IgD-negative memory B cell (primary cell): ENCODE measurements at regions not wholly inside any gene's neighbourhood (a gene's known extent, or its start where the extent isn't known, plus 50 kb on each side); places are given as distances from the start of the nearest gene placed in this dataset.

ENCODE experiments used
- H3K27ac Mint-ChIP-seq, 3 donors: one replicate each; pipeline ENCODE4 v1.8.0; 2020 to 2022; ENCODE audit warnings: mild to moderate bottlenecking in 3 of 3, mixed read lengths in 3 of 3, moderate library complexity in 1 of 3
- H3K27me3 Mint-ChIP-seq: one replicate; pipeline ENCODE4 v1.8.0; 2021; ENCODE audit warnings: mixed read lengths
- H3K36me3 Mint-ChIP-seq: one replicate; pipeline ENCODE4 v1.8.0; 2020; ENCODE audit warnings: mild to moderate bottlenecking, mixed read lengths
- H3K4me1 Mint-ChIP-seq, 3 donors: one replicate each; pipeline ENCODE4 v1.8.0; 2020 to 2022; ENCODE audit warnings: mixed read lengths in 3 of 3, mild to moderate bottlenecking in 1 of 3
- H3K4me3 Mint-ChIP-seq, 4 donors: one replicate each; pipeline ENCODE4 v1.8.0; 2020 to 2022; ENCODE audit warnings: mild to moderate bottlenecking in 4 of 4, mixed read lengths in 4 of 4, moderate library complexity in 3 of 4
- H3K9me3 Mint-ChIP-seq, 3 donors: one replicate each; pipeline ENCODE4 v1.8.0; 2020 to 2021; ENCODE audit warnings: mixed read lengths in 3 of 3, mild to moderate bottlenecking in 1 of 3

DNA sequence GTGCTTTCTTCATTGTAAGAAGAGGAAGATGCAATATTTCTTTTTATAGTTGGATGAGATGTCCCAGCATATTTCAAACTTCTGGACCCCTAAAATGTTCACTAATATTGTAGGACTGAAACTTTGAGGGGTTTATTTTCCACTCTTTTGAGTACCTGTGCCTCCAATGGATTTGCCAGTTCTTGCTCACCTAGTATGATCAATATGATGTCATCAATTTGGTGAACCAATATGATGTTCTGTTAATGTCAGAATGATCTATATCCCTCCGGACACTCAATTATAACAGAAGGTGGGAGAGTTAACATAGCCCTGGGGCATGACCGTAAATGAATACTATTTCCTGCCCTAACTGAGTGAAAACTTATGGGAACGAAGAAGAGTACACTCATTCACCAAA lies 178.3 kb downstream of the CBLN1 start:
- no peak overlapping the region for H3K27ac Mint-ChIP-seq
- peaks cover 2% of the 10 kb centered on the region for H3K36me3 Mint-ChIP-seq
- no peaks in the 10 kb centered on the region for H3K27me3 Mint-ChIP-seq
- no peaks in the 10 kb centered on the region for H3K4me1 Mint-ChIP-seq
- peaks cover 0 to 22% (median 0%) of the 10 kb centered on the region in 3 donors for H3K9me3 Mint-ChIP-seq
- no peak overlapping the region for H3K4me3 Mint-ChIP-seq

- Mint-ChIP-seq H3K36me3 (peaks cover 2% of the 10 kb centered on the region), H3K27ac (no peak overlapping the region), H3K4me1 (no peaks in the 10 kb centered on the region), H3K4me3 (no peak overlapping the region), H3K9me3 (peaks cover 0 to 22% (median 0%) of the 10 kb centered on the region in 3 donors), H3K27me3 (no peaks in the 10 kb centered on the region)
Measured at GRCh38 chr16:49101997-49102396, 179.6 kb downstream of the CBLN1 start.

DNA sequence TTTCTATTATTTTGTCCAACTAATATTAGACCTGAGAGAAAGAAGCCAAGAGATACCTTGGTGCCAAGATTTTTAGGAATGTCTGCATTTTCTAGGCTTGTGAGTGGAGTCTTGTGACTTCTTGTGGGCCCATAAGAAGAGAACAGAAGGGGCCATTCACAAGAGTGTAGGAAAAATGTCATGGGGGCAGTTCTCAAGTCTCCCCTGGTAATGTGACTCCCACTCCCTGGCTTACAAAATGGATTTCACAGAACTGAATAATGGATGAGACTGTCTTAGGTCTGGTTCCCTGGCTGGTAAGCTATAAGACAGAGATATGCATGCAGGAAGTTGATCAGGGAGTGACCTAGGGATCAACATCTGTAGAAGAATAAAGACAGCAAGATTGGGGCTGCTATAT lies 181.3 kb downstream of the CBLN1 start:
- Mint-ChIP-seq H3K27ac (no peak overlapping the region), H3K4me3 (no peak overlapping the region), H3K9me3 (peaks cover 2 to 22% (median 2%) of the 10 kb centered on the region in 3 donors), H3K36me3 (peaks cover 2% of the 10 kb centered on the region), H3K27me3 (no peaks in the 10 kb centered on the region), H3K4me1 (no peaks in the 10 kb centered on the region)

- no peaks in the 10 kb centered on the region for H3K4me1 Mint-ChIP-seq
- H3K4me3 Mint-ChIP-seq, result no peak overlapping the region
- peaks cover 2 to 17% (median 3%) of the 10 kb centered on the region in 3 donors for H3K9me3 Mint-ChIP-seq
- H3K27ac Mint-ChIP-seq, result no peak overlapping the region
- peaks cover 2% of the 10 kb centered on the region for H3K36me3 Mint-ChIP-seq
- no peaks in the 10 kb centered on the region for H3K27me3 Mint-ChIP-seq
Measured at GRCh38 chr16:49097964-49098363, 183.7 kb downstream of the CBLN1 start.

DNA sequence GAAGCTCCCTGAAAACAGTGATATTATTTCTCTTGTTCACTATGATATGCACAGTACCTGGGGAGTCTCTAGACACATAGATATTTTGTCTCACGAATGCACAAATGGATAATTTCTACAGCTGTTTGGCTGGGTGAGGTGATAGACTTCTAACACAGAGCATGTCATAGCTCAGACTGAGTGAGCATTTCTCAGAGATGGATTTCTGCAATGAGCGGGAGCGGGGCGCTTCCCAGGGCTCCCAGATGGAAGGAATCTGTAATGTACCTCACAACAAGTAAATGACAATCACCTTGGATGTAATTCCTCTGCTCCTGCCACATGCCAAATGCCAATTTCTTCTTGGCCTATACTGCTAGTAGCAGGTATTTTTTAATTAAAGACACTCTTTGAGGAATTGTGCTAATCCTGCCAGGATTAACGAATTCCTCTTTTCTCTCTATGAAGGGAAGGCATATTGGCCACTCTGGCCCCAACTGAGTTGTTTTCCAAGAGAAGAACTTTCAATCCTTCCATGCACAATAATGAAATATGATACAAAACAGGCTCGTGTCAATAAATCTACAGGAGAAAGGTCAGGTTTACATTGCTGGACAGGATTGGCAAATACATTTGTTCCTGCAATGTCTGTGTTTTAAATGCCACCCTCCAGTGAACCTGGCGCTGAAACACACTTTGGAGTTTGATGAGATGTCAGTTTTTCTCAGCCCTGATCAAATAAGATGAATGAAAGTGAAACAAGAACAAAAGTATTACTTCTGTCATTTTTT lies 185.3 kb downstream of the CBLN1 start:
- no peak overlapping the region for H3K4me3 Mint-ChIP-seq

GRCh38 chr16:49095539-49095938 lies 186.1 kb downstream of the CBLN1 start:
- no peaks in the 10 kb centered on the region for H3K4me1 Mint-ChIP-seq
- peak overlapping the region in 1 of 4 donors; percentile 6 for H3K4me3 Mint-ChIP-seq
- peaks cover 2% of the 10 kb centered on the region for H3K36me3 Mint-ChIP-seq
- no peak overlapping the region for H3K27ac Mint-ChIP-seq
- H3K27me3 Mint-ChIP-seq, result no peaks in the 10 kb centered on the region
- H3K9me3 Mint-ChIP-seq, result peaks cover 2 to 5% (median 3%) of the 10 kb centered on the region in 3 donors

More for the DNA sequence above, 185.3 kb downstream of the CBLN1 start:
- H3K27ac Mint-ChIP-seq, result no peak overlapping the region
- no peaks in the 10 kb centered on the region for H3K4me1 Mint-ChIP-seq
- H3K9me3 Mint-ChIP-seq, result peaks cover 2 to 13% (median 3%) of the 10 kb centered on the region in 3 donors
- peaks cover 2% of the 10 kb centered on the region for H3K36me3 Mint-ChIP-seq
- no peaks in the 10 kb centered on the region for H3K27me3 Mint-ChIP-seq

DNA sequence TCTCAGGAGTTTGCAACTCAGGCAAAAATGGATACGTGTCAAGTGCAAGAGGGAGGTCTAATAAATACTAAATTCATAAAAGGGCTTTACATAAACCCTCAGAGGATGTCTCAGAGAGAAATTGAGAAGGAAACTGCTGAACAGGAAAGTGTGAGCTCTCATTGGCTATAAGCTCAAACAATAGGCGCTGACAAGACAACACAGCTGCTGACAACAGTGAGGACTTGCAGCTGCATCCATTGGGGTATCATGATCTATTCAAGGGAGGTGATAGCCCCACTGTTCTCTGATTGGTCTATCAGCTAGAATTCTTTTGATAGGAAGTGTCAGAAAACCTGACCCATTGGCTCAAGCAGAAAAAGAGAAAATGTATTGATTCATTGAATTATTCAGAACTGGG lies 187.2 kb downstream of the CBLN1 start:
- Mint-ChIP-seq H3K27me3 (no peaks in the 10 kb centered on the region), H3K4me3 (no peak overlapping the region), H3K4me1 (no peaks in the 10 kb centered on the region), H3K9me3 (peaks cover 2 to 3% (median 2%) of the 10 kb centered on the region in 3 donors), H3K36me3 (peaks cover 2% of the 10 kb centered on the region), H3K27ac (no peak overlapping the region)

DNA sequence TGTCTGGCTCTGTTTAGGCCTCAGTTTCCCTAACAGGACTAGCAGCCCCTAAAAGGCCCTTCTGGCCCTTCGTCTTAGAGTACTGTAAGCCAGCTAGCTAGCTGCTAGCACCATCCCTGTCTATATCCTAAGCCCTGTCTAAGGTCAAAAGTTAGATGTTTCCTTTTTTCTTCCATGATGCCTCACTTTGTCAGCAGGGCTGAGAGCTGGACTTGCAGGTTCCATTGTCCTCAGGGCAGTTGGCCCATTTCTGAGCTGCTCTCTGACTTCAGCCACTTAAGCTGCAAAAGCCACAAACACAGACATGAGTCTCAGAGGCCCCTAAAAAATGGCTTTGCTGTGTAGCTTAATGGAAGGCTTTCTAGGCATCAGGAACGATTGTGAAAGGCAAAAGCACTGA lies 187.7 kb downstream of the CBLN1 start:
- Mint-ChIP-seq H3K27ac (no peak overlapping the region), H3K9me3 (peaks cover 0 to 3% (median 2%) of the 10 kb centered on the region in 3 donors), H3K27me3 (no peaks in the 10 kb centered on the region), H3K36me3 (peaks cover 2% of the 10 kb centered on the region), H3K4me3 (no peak overlapping the region), H3K4me1 (no peaks in the 10 kb centered on the region)

DNA sequence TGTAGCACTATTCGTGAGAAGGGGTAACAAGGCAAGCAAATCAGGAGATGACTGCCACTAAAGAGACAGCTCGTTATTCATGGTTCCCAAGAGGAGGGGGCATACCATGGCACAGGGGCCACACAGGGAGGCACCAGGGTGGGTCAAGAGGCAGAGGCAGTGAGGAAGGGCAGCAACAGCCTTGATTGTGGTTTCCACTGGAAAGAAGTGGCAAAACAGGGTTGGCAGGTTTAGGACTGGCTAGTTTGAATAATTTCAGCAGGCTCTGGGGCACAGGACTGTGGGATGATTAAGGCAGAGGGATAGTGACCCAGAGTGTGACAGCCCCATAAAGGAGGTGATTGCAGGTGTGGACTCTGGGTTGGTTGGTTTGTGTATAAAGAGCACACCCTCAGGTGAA lies 188.9 kb downstream of the CBLN1 start:
- Mint-ChIP-seq H3K4me3 (no peak overlapping the region), H3K9me3 (peaks cover 0 to 3% (median 2%) of the 10 kb centered on the region in 3 donors), H3K36me3 (no peaks in the 10 kb centered on the region), H3K4me1 (no peaks in the 10 kb centered on the region), H3K27ac (no peak overlapping the region), H3K27me3 (no peaks in the 10 kb centered on the region)

DNA sequence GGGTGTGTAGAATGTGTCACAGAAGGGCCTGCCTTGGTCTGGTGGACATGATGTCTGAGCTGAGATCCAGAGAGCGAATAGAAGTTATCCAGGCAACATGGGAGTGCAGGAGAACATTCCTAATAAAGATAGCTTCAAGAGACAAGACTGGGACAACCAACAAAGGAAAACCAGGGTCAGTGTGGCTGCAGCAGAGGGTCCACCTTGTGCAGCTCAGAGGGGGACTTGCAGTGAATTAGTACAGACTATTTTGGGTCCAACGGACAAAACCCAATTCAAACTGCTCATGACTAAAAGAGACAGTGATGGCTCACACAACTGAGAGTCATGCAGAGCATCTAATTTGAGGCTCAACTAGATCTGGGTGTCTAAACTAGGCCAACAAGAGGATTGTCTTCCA lies 192.1 kb downstream of the CBLN1 start:
- Mint-ChIP-seq H3K27me3 (no peaks in the 10 kb centered on the region), H3K27ac (no peak overlapping the region), H3K36me3 (no peaks in the 10 kb centered on the region), H3K4me1 (no peaks in the 10 kb centered on the region), H3K9me3 (peaks cover 0 to 8% (median 5%) of the 10 kb centered on the region in 3 donors), H3K4me3 (no peak overlapping the region)

GRCh38 chr16:49089039-49089438 lies 192.6 kb downstream of the CBLN1 start:
- Mint-ChIP-seq H3K27me3 (no peaks in the 10 kb centered on the region), H3K27ac (no peak overlapping the region), H3K36me3 (no peaks in the 10 kb centered on the region), H3K4me1 (no peaks in the 10 kb centered on the region), H3K9me3 (peaks cover 0 to 13% (median 7%) of the 10 kb centered on the region in 3 donors), H3K4me3 (no peak overlapping the region)

GRCh38 chr16:49085686-49086085 lies 196.0 kb downstream of the CBLN1 start:
- H3K27me3 Mint-ChIP-seq, result peaks cover 1% of the 10 kb centered on the region
- no peaks in the 10 kb centered on the region for H3K36me3 Mint-ChIP-seq
- no peak overlapping the region for H3K4me3 Mint-ChIP-seq
- no peaks in the 10 kb centered on the region for H3K4me1 Mint-ChIP-seq
- no peak overlapping the region for H3K27ac Mint-ChIP-seq
- peaks cover 4 to 14% (median 9%) of the 10 kb centered on the region in 3 donors for H3K9me3 Mint-ChIP-seq

GRCh38 chr16:49084628-49085390 lies 196.8 kb downstream of the CBLN1 start:
- no peak overlapping the region for H3K4me3 Mint-ChIP-seq
- H3K27ac Mint-ChIP-seq, result no peak overlapping the region
- H3K27me3 Mint-ChIP-seq, result peaks cover 1% of the 10 kb centered on the region
- no peaks in the 10 kb centered on the region for H3K4me1 Mint-ChIP-seq
- H3K9me3 Mint-ChIP-seq, result peaks cover 4 to 19% (median 9%) of the 10 kb centered on the region in 3 donors
- no peaks in the 10 kb centered on the region for H3K36me3 Mint-ChIP-seq

GRCh38 chr16:49081554-49081953 lies 200.1 kb downstream of the CBLN1 start:
- Mint-ChIP-seq H3K36me3 (no peaks in the 10 kb centered on the region), H3K4me3 (peak overlapping the region in 1 of 4 donors; percentile 9), H3K27ac (no peak overlapping the region), H3K9me3 (peaks cover 9 to 25% (median 11%) of the 10 kb centered on the region in 3 donors), H3K27me3 (peaks cover 1% of the 10 kb centered on the region), H3K4me1 (no peaks in the 10 kb centered on the region)

GRCh38 chr16:49081086-49081485 lies 200.6 kb downstream of the CBLN1 start:
- H3K36me3 Mint-ChIP-seq, result no peaks in the 10 kb centered on the region
- no peak overlapping the region for H3K4me3 Mint-ChIP-seq
- H3K27ac Mint-ChIP-seq, result no peak overlapping the region
- no peaks in the 10 kb centered on the region for H3K4me1 Mint-ChIP-seq
- H3K27me3 Mint-ChIP-seq, result peaks cover 1% of the 10 kb centered on the region
- peaks cover 9 to 25% (median 11%) of the 10 kb centered on the region in 3 donors for H3K9me3 Mint-ChIP-seq
